RPMI8226 (cell line): ENCODE measurements at regions not wholly inside any gene's neighbourhood (a gene's known extent, or its start where the extent isn't known, plus 50 kb on each side); places are given as distances from the start of the nearest gene placed in this dataset.
"Not testable (repeated sequence)": the region's sequence is repeated elsewhere in the genome, so short reads cannot be mapped to it uniquely, and the experiment has no call there.

Experiments
- DNase-seq: peaks from one replicate; pipeline ENCODE4 v3.0.0-alpha.2; 2015

GRCh38 chr16:35102780-35103403, 1643.5 kb downstream of the TP53TG3F start:
- peak; percentile 58 for DNase-seq

GRCh38 chr16:35111772-35112171, 1652.4 kb downstream of the TP53TG3F start:
- DNase-seq: not testable (repeated sequence)

- no peak for DNase-seq
These were observed 1672.0 kb downstream of the TP53TG3F start for GRCh38 chr16:35131429-35131828.

GRCh38 chr16:35134471-35134870, 1675.1 kb downstream of the TP53TG3F start:
- DNase-seq: no peak

GRCh38 chr16:35140293-35140986, 1681.0 kb downstream of the TP53TG3F start:
- DNase-seq: no peak

- no peak for DNase-seq
These were observed 1681.9 kb downstream of the TP53TG3F start for GRCh38 chr16:35141303-35141702.

GRCh38 chr16:35142147-35142808, 1682.9 kb downstream of the TP53TG3F start:
- DNase-seq: no peak

- DNase-seq: no peak
These were observed 1683.4 kb downstream of the TP53TG3F start for GRCh38 chr16:35142809-35143192.

- DNase-seq: no peak
These were observed 1685.0 kb downstream of the TP53TG3F start for GRCh38 chr16:35144212-35144932.

- no peak for DNase-seq
These were observed 1686.8 kb downstream of the TP53TG3F start for GRCh38 chr16:35146031-35146710.

- DNase-seq: no peak
These were observed 1687.5 kb downstream of the TP53TG3F start for GRCh38 chr16:35146723-35147458.

- DNase-seq: no peak
These were observed 1688.4 kb downstream of the TP53TG3F start for GRCh38 chr16:35147556-35148504.

GRCh38 chr16:35148748-35149147, 1689.3 kb downstream of the TP53TG3F start:
- no peak for DNase-seq

- no peak for DNase-seq
These were observed 1690.1 kb downstream of the TP53TG3F start for GRCh38 chr16:35149550-35149949.

- no peak for DNase-seq
These were observed 1691.4 kb downstream of the TP53TG3F start for GRCh38 chr16:35150805-35151312.

- no peak for DNase-seq
These were observed 1692.7 kb downstream of the TP53TG3F start for GRCh38 chr16:35152067-35152627.

GRCh38 chr16:35154627-35155026, 1695.2 kb downstream of the TP53TG3F start:
- no peak for DNase-seq

- DNase-seq: not testable (repeated sequence)
These were observed 1698.1 kb downstream of the TP53TG3F start for GRCh38 chr16:35157549-35157948.

GRCh38 chr16:35169324-35169723, 1709.9 kb downstream of the TP53TG3F start:
- not testable (repeated sequence) for DNase-seq

- not testable (repeated sequence) for DNase-seq
These were observed 1710.6 kb downstream of the TP53TG3F start for GRCh38 chr16:35170061-35170460.
